SK-N-SH treated with all-trans-retinoic acid at 6 μM for 48 hours (cell line): ENCODE measurements at regions not wholly inside any gene's neighbourhood (a gene's known extent, or its start where the extent isn't known, plus 50 kb on each side); places are given as distances from the start of the nearest gene placed in this dataset.

ENCODE experiments used
- ARNTL ChIP-seq: fragments of 450-650 bp; formaldehyde crosslinking; IDR thresholded peaks from 2 replicates; pipeline ENCODE4 v1.5.0; 2020; ENCODE audit warnings: low read depth, mild to moderate bottlenecking, moderate library complexity, borderline replicate concordance
- BACH2 ChIP-seq: fragments of 250-450 bp; sonication (Bioruptor Pico); IDR thresholded peaks from 2 replicates; pipeline ENCODE4 v1.9.0; 2021; ENCODE audit warnings: mild to moderate bottlenecking, borderline replicate concordance
- CREB5 ChIP-seq: fragments of 250-450 bp; sonication (Bioruptor Pico); IDR thresholded peaks from 2 replicates; pipeline ENCODE4 v1.5.1; 2020; ENCODE audit warnings: low read depth, mild to moderate bottlenecking, moderate library complexity
- CSDC2 ChIP-seq: fragments of 250-450 bp; sonication (Bioruptor Pico); IDR thresholded peaks from 2 replicates; pipeline ENCODE4 v1.5.0; 2020; ENCODE audit warnings: mild to moderate bottlenecking, moderate library complexity
- OSR1 ChIP-seq: fragments of 250-450 bp; sonication (Bioruptor Pico); IDR thresholded peaks from 2 replicates; pipeline ENCODE4 v1.8.0; 2022; ENCODE audit warnings: moderate library complexity, mild to moderate bottlenecking, inconsistent platforms
- PATZ1 ChIP-seq: fragments of 250-450 bp; sonication (Bioruptor Pico); IDR thresholded peaks from 2 replicates; pipeline ENCODE4 v1.8.0; 2020; ENCODE audit warnings: mild to moderate bottlenecking, moderate library complexity, borderline replicate concordance
- RARB ChIP-seq: fragments of 250-450 bp; sonication (Bioruptor Pico); IDR thresholded peaks from 2 replicates; pipeline ENCODE4 v1.8.0; 2021; ENCODE audit warnings: mild to moderate bottlenecking, moderate library complexity
- TCF4 ChIP-seq: fragments of 250-450 bp; sonication (Bioruptor Pico); IDR thresholded peaks from 2 replicates; pipeline ENCODE4 v1.8.0; 2021; ENCODE audit warnings: mild to moderate bottlenecking, moderate library complexity, borderline replicate concordance
- ZFP3 ChIP-seq: fragments of 250-450 bp; sonication (Bioruptor Pico); IDR thresholded peaks from 2 replicates; pipeline ENCODE4 v1.5.0; 2020; ENCODE audit warnings: mild to moderate bottlenecking, moderate library complexity
- ZNF565 ChIP-seq: fragments of 450-650 bp; formaldehyde crosslinking; conservative IDR thresholded peaks from 2 replicates; pipeline ENCODE4 v1.5.0; 2020; ENCODE audit warnings: low read depth, mild to moderate bottlenecking, moderate library complexity
- ZNF8 ChIP-seq: fragments of 450-650 bp; formaldehyde crosslinking; IDR thresholded peaks from 2 replicates; pipeline ENCODE4 v1.5.0; 2020; ENCODE audit warnings: mild to moderate bottlenecking, moderate library complexity

- no peak for TF ChIP-seq CREB5 (CRISPR knock-in tag)
- no peak for TF ChIP-seq ZNF8 (CRISPR knock-in tag)
- no peak for TF ChIP-seq OSR1 (CRISPR knock-in tag)
- TF ChIP-seq ZNF565: no peak
- no peak for TF ChIP-seq PATZ1
- TF ChIP-seq RARB (CRISPR knock-in tag): no peak
- no peak for TF ChIP-seq ARNTL (CRISPR knock-in tag)
- no peak for TF ChIP-seq TCF4 (CRISPR knock-in tag)
- TF ChIP-seq BACH2: no peak
- TF ChIP-seq CSDC2 (CRISPR knock-in tag): no peak
- no peak for TF ChIP-seq ZFP3 (CRISPR knock-in tag)
Observed at GRCh38 chr13:72639377-72639776, 88.1 kb downstream of the MZT1 start.
